HG02798 (cell line): ENCODE measurements at regions not wholly inside any gene's neighbourhood (a gene's known extent, or its start where the extent isn't known, plus 50 kb on each side); places are given as distances from the start of the nearest gene placed in this dataset.
A peak's percentile ranks its signal among the peaks of the same experiment; 100 is the strongest.
"Not testable (repeated sequence)": the region's sequence is repeated elsewhere in the genome, so short reads cannot be mapped to it uniquely, and the experiment has no call there.

ENCODE experiments used
- ATAC-seq: cut with Tn5 transposase; IDR thresholded peaks from one replicate; pipeline ENCODE4 v1.9.1; 2021; ENCODE audit warnings: mild to moderate bottlenecking; ENCODE audit not compliant: unreplicated experiment, poor library complexity

- no peak for ATAC-seq
Measured at GRCh38 chr2:36302911-36303310, 52.7 kb upstream of the CRIM1 start.

GRCh38 chr2:36301843-36302242 lies 53.7 kb upstream of the CRIM1 start:
- ATAC-seq: no peak

GRCh38 chr2:36300697-36301096 lies 54.9 kb upstream of the CRIM1 start:
- ATAC-seq: no peak

- ATAC-seq: no peak
Measured at GRCh38 chr2:36296798-36297197, 58.8 kb upstream of the CRIM1 start.

GRCh38 chr2:36294316-36294721 lies 61.3 kb upstream of the CRIM1 start:
- ATAC-seq: no peak

GRCh38 chr2:36290306-36290856 lies 65.2 kb upstream of the CRIM1 start:
- ATAC-seq: no peak

- no peak for ATAC-seq
Measured at GRCh38 chr2:36289731-36290130, 65.8 kb upstream of the CRIM1 start.

- ATAC-seq: no peak
Measured at GRCh38 chr2:36287363-36288275, 68.0 kb upstream of the CRIM1 start.

- not testable (repeated sequence) for ATAC-seq
Measured at GRCh38 chr2:36279506-36279905, 76.1 kb upstream of the CRIM1 start.

GRCh38 chr2:36277881-36278523 lies 77.6 kb upstream of the CRIM1 start:
- ATAC-seq: no peak

GRCh38 chr2:36277146-36277808 lies 78.3 kb upstream of the CRIM1 start:
- no peak for ATAC-seq

- ATAC-seq: no peak
Measured at GRCh38 chr2:36271266-36271665, 84.3 kb upstream of the CRIM1 start.

- no peak for ATAC-seq
Measured at GRCh38 chr2:36270758-36271157, 84.8 kb upstream of the CRIM1 start.

- ATAC-seq: no peak
Measured at GRCh38 chr2:36267194-36267593, 88.4 kb upstream of the CRIM1 start.

GRCh38 chr2:36266536-36267121 lies 88.9 kb upstream of the CRIM1 start:
- no peak for ATAC-seq

- ATAC-seq: no peak
Measured at GRCh38 chr2:36262581-36262980, 93.0 kb upstream of the CRIM1 start.

GRCh38 chr2:36255863-36256262 lies 99.7 kb upstream of the CRIM1 start:
- ATAC-seq: no peak

GRCh38 chr2:36253086-36253485 lies 102.5 kb upstream of the CRIM1 start:
- ATAC-seq: no peak

- ATAC-seq: peak; percentile 83
Measured at GRCh38 chr2:36246320-36246990, 109.1 kb upstream of the CRIM1 start.

GRCh38 chr2:36245651-36246050 lies 109.9 kb upstream of the CRIM1 start:
- ATAC-seq: no peak
